Body of pancreas (tissue), 4 donors: ENCODE measurements at regions not wholly inside any gene's neighbourhood (a gene's known extent, or its start where the extent isn't known, plus 50 kb on each side); places are given as distances from the start of the nearest gene placed in this dataset.

Experiments used
- POLR2A ChIP-seq, 3 donors: fragments of 450-650 bp; IDR thresholded peaks; one replicate each; pipeline ENCODE4 v1.6.1; 2016; ENCODE audit warnings: antibody characterized with exemption in 3 of 3, mild to moderate bottlenecking in 2 of 3
- TF ChIP-seq, protein P1 (sequence below), 7 experiments: fragments of 450-650 bp in 4 of 7; fragments of 200-600 bp in 3 of 7; sonication (generic) in 3 of 7; IDR thresholded peaks; one replicate each; pipeline ENCODE4 v1.5.1; 2016 to 2019; ENCODE audit warnings: antibody characterized with exemption in 7 of 7

- TF ChIP-seq, protein P1, sequence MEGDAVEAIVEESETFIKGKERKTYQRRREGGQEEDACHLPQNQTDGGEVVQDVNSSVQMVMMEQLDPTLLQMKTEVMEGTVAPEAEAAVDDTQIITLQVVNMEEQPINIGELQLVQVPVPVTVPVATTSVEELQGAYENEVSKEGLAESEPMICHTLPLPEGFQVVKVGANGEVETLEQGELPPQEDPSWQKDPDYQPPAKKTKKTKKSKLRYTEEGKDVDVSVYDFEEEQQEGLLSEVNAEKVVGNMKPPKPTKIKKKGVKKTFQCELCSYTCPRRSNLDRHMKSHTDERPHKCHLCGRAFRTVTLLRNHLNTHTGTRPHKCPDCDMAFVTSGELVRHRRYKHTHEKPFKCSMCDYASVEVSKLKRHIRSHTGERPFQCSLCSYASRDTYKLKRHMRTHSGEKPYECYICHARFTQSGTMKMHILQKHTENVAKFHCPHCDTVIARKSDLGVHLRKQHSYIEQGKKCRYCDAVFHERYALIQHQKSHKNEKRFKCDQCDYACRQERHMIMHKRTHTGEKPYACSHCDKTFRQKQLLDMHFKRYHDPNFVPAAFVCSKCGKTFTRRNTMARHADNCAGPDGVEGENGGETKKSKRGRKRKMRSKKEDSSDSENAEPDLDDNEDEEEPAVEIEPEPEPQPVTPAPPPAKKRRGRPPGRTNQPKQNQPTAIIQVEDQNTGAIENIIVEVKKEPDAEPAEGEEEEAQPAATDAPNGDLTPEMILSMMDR (IDR thresholded peaks at IDR 0.05): no peak
- TF ChIP-seq POLR2A (IDR thresholded peaks at IDR 0.05): no peak
Measured at GRCh38 chr14:42311876-42312275, 705.2 kb downstream of the LRFN5 start.
